GM12873 (cell line): ENCODE measurements at regions not wholly inside any gene's neighbourhood (a gene's known extent, or its start where the extent isn't known, plus 50 kb on each side); places are given as distances from the start of the nearest gene placed in this dataset.

Experiments
- CTCF ChIP-seq: IDR thresholded peaks from 2 replicates; pipeline ENCODE4 v1.5.1; 2012; ENCODE audit warnings: low read depth, mild to moderate bottlenecking, moderate library complexity, low read length, control low read depth; ENCODE audit not compliant: insufficient read depth; ENCODE audit errors: missing control alignments

DNA sequence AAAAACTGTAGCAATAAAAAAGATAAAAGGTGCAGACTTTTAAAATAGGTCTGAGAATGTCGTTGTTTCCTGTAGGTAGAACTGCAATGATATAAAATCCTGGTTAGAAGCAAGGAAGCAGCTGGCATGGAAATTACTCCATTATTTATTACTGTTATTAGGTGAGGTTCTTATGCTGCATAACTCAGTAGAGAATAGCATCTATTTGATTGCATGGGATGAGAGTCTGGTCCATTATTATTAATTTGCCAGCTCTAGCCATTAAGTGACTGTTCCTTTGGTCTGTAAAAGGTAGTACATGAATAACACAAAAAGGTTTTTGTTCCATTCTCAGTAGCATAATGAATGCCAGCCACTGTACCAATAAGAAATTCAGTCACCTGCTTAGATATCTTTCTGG lies 358.6 kb downstream of the RBM43 start:
- TF ChIP-seq CTCF = no peak

DNA sequence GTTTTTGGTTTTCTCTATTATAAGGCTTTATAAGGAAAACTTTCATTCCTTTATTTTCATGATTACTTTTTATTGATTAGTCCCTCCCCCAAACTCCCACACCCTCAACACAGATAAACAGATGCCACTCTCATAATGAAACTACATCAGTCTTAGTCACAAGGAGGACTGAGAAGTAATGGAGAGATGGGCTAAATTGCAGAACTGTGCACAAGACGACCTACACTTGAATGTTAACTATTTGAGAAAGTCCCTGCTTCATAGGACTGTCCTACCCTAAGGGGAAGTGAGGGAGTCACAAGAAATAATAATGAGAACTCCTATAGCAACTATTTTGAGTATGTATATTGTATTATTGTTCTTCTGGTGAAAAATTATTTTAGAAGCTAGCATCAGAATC lies 360.8 kb downstream of the RBM43 start:
- TF ChIP-seq CTCF = no peak

GRCh38 chr2:150895968-150896367 lies 365.7 kb downstream of the RBM43 start:
- TF ChIP-seq CTCF = no peak

DNA sequence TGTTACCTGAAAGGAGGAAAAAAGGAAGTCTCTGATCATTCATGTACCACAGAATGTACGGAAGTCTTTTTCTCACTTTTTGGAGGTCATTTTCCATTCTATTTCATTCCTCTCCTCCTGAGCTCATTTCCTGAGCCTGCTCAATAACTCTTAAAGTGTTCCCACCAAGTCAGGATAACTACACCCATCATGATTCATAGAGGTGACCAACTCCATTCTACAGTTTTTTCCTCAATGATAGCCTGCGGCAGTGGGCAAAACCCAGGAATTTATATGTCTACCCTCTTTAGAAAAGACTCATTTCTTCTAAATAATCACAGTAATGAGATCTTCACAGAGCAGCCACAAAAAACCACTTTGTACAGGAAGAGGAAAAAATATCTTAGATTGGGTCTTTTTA lies 372.5 kb downstream of the RBM43 start:
- TF ChIP-seq CTCF = no peak

GRCh38 chr2:150888337-150888736 lies 373.3 kb downstream of the RBM43 start:
- TF ChIP-seq CTCF = no peak

DNA sequence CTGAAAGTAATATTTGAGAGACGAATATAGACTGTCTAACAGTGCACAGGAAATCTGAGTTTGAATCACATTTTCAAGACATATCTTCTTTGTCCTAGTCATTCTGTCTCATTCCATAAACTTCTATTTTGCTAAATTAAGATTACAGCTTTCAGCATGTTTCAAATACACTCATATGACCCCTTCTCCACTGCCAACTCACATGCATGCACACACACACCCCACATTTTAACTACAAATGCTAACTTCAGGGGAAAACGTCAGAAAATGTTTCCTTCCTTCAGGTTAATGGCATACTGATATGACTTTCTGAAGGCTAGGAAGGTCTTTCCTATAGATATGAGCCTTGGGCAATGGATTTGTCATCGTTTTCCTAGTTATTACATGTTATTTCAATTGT lies 373.7 kb downstream of the RBM43 start:
- TF ChIP-seq CTCF = no peak

DNA sequence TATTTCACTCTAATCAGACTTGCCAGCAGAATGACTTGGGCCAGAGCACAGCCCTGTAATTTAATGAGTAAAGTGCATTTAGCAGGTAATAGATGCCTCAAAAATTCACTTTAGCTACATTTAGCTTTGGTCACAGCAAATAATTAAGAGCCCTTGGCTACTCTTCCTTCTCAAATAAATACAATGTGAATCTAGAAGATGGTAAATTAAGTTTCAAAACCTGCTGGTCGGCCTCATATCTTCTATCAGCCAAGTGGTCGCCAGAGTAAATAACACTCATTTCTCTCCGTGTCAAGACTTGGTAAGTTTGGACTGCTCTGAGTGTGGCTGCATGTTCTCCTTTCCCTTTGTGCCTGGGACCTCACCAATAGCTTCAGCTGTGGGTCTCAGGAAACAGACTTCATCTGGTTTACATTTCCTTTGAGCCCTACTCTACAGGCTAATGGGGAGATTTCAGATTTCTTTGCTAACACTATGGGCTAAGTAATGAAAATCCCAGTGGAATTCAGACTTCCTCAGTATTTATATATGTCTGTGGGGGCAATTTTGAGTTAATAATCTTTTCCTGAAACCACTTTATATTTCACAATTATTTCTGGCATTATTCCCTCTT lies 375.8 kb downstream of the RBM43 start:
- TF ChIP-seq CTCF = no peak
